ENCODE measurements at regions not wholly inside any gene's neighbourhood (a gene's known extent, or its start where the extent isn't known, plus 50 kb on each side); places are given as distances from the start of the nearest gene placed in this dataset.

GRCh38 chr6:5946701-5947100 lies 60.0 kb downstream of the NRN1 start:
- 72 to 80% (median 77%) methylated on average over 2 of the region's 2 CpGs for WGBS, 3 donors
- Histone ChIP-seq H3K4me1 (ENCODE audit: insufficient read depth) (no peaks in the 10 kb centered on the region), H3K4me3 (no peak overlapping the region), H3K36me3 (no peaks in the 10 kb centered on the region), H3K27ac (no peak overlapping the region), H3K9me3 (no peaks in the 10 kb centered on the region), H3K27me3 (no peaks in the 10 kb centered on the region)
- no peak for DNase-seq
- TF ChIP-seq CTCF (IDR thresholded peaks at IDR 0.05) (no peak), EP300 (IDR thresholded peaks at IDR 0.05) (no peak), POLR2A (IDR thresholded peaks at IDR 0.05) (no peak)
- intact Hi-C loops (cut with DNase I): no loop called here

- no peak for DNase-seq
- H3K36me3 ChIP-seq: no peaks in the 10 kb centered on the region
- no peaks in the 10 kb centered on the region for H3K9me3 ChIP-seq
- TF ChIP-seq POLR2A (IDR thresholded peaks at IDR 0.05) (no peak), CTCF (IDR thresholded peaks at IDR 0.05) (no peak), EP300 (IDR thresholded peaks at IDR 0.05) (no peak)
- H3K27me3 ChIP-seq: no peaks in the 10 kb centered on the region
- H3K27ac ChIP-seq: no peak overlapping the region
- 72 to 83% (median 77%) methylated on average over 4 of the region's 4 CpGs for WGBS, 3 donors
- H3K4me3 ChIP-seq: no peak overlapping the region
- H3K4me1 ChIP-seq (ENCODE audit: insufficient read depth): no peaks in the 10 kb centered on the region
- intact Hi-C loops (cut with DNase I): no loop called here
Observed at GRCh38 chr6:5946181-5946580, 60.5 kb downstream of the NRN1 start.

- TF ChIP-seq POLR2A (IDR thresholded peaks at IDR 0.05) (no peak), EP300 (IDR thresholded peaks at IDR 0.05) (no peak), CTCF (IDR thresholded peaks at IDR 0.05) (no peak)
- intact Hi-C loops (cut with DNase I): no loop called here
- Histone ChIP-seq H3K27ac (no peak overlapping the region), H3K27me3 (no peaks in the 10 kb centered on the region), H3K36me3 (no peaks in the 10 kb centered on the region), H3K9me3 (no peaks in the 10 kb centered on the region), H3K4me3 (no peak overlapping the region), H3K4me1 (ENCODE audit: insufficient read depth) (no peaks in the 10 kb centered on the region)
- no peak for DNase-seq
Observed at GRCh38 chr6:5943591-5943990, 63.1 kb downstream of the NRN1 start.

- TF ChIP-seq CTCF (IDR thresholded peaks at IDR 0.05) (no peak), EP300 (IDR thresholded peaks at IDR 0.05) (no peak), POLR2A (IDR thresholded peaks at IDR 0.05) (no peak)
- WGBS, 3 donors: 60 to 85% (median 83%) methylated on average over 1 of the region's 1 CpG
- no peak overlapping the region for H3K4me3 ChIP-seq
- intact Hi-C loops (cut with DNase I): no loop called here
- H3K27me3 ChIP-seq: no peaks in the 10 kb centered on the region
- DNase-seq: no peak
- no peak overlapping the region for H3K27ac ChIP-seq
- H3K36me3 ChIP-seq: no peaks in the 10 kb centered on the region
- no peaks in the 10 kb centered on the region for H3K4me1 ChIP-seq (ENCODE audit: insufficient read depth)
- no peaks in the 10 kb centered on the region for H3K9me3 ChIP-seq
Observed at GRCh38 chr6:5942591-5942990, 64.1 kb downstream of the NRN1 start.

- TF ChIP-seq POLR2A (IDR thresholded peaks at IDR 0.05) (no peak), CTCF (IDR thresholded peaks at IDR 0.05) (no peak), EP300 (IDR thresholded peaks at IDR 0.05) (no peak)
- 53 to 55% (median 53%) methylated on average over 5 of the region's 5 CpGs for WGBS, 3 donors
- Histone ChIP-seq H3K9me3 (no peaks in the 10 kb centered on the region), H3K27me3 (no peaks in the 10 kb centered on the region), H3K27ac (no peak overlapping the region), H3K4me1 (ENCODE audit: insufficient read depth) (no peaks in the 10 kb centered on the region), H3K36me3 (no peaks in the 10 kb centered on the region), H3K4me3 (no peak overlapping the region)
- intact Hi-C loops (cut with DNase I): no loop called here
- DNase-seq: no peak
Observed at GRCh38 chr6:5941188-5941587, 65.5 kb downstream of the NRN1 start.

All from ovary (tissue), 7 donors.